ENCODE measurements at regions not wholly inside any gene's neighbourhood (a gene's known extent, or its start where the extent isn't known, plus 50 kb on each side); places are given as distances from the start of the nearest gene placed in this dataset.

- H3K4me1 ChIP-seq (ENCODE audit: control insufficient read depth, insufficient read depth, low read length) = no peaks in the 10 kb centered on the region
- WGBS (ENCODE audit: insufficient coverage) = 100% methylated on average over 1 of the region's 7 CpGs
- no peak for DNase-seq
- H3K36me3 ChIP-seq (ENCODE audit: control insufficient read depth, insufficient read depth, low read length) = no peaks in the 10 kb centered on the region
- H3K27ac ChIP-seq (ENCODE audit: low read length) = no peak overlapping the region
- no peaks in the 10 kb centered on the region for H3K27me3 ChIP-seq (ENCODE audit: control insufficient read depth, insufficient read depth, low read length)
- H3K4me3 ChIP-seq (ENCODE audit: low read length) = no peak overlapping the region
- H3K9me3 ChIP-seq (replicated peaks; ENCODE audit: control insufficient read depth, low read depth, low read length) = no peaks in the 10 kb centered on the region
Observed at GRCh38 chr12:60252359-60253096, 656.7 kb downstream of the SLC16A7 start.

GRCh38 chr12:60255044-60255443, 659.2 kb downstream of the SLC16A7 start:
- Histone ChIP-seq H3K9me3 (replicated peaks; ENCODE audit: control insufficient read depth, low read depth, low read length) (no peaks in the 10 kb centered on the region), H3K27me3 (ENCODE audit: control insufficient read depth, insufficient read depth, low read length) (no peaks in the 10 kb centered on the region), H3K36me3 (ENCODE audit: control insufficient read depth, insufficient read depth, low read length) (no peaks in the 10 kb centered on the region), H3K4me1 (ENCODE audit: control insufficient read depth, insufficient read depth, low read length) (no peaks in the 10 kb centered on the region), H3K27ac (ENCODE audit: low read length) (no peak overlapping the region), H3K4me3 (ENCODE audit: low read length) (no peak overlapping the region)
- no peak for DNase-seq
- WGBS (ENCODE audit: insufficient coverage) = no CpG with 5 or more reads among the region's 1 CpG

- Histone ChIP-seq H3K36me3 (ENCODE audit: control insufficient read depth, insufficient read depth, low read length) (no peaks in the 10 kb centered on the region), H3K9me3 (replicated peaks; ENCODE audit: control insufficient read depth, low read depth, low read length) (no peaks in the 10 kb centered on the region), H3K4me3 (ENCODE audit: low read length) (no peak overlapping the region), H3K27ac (ENCODE audit: low read length) (no peak overlapping the region), H3K27me3 (ENCODE audit: control insufficient read depth, insufficient read depth, low read length) (no peaks in the 10 kb centered on the region), H3K4me1 (ENCODE audit: control insufficient read depth, insufficient read depth, low read length) (no peaks in the 10 kb centered on the region)
- WGBS (ENCODE audit: insufficient coverage) = 50% methylated on average over 1 of the region's 1 CpG
- no peak for DNase-seq
Observed at GRCh38 chr12:60257063-60257462, 661.2 kb downstream of the SLC16A7 start.

GRCh38 chr12:60259225-60259624, 663.4 kb downstream of the SLC16A7 start:
- H3K4me1 ChIP-seq (ENCODE audit: control insufficient read depth, insufficient read depth, low read length) = no peaks in the 10 kb centered on the region
- WGBS (ENCODE audit: insufficient coverage) = no CpG with 5 or more reads among the region's 3 CpGs

GRCh38 chr12:60262378-60262777, 666.5 kb downstream of the SLC16A7 start:
- no peak overlapping the region for H3K4me3 ChIP-seq (ENCODE audit: low read length)
- no CpG with 5 or more reads among the region's 4 CpGs for WGBS (ENCODE audit: insufficient coverage)

More at GRCh38 chr12:60259225-60259624, 663.4 kb downstream of the SLC16A7 start:
- H3K4me3 ChIP-seq (ENCODE audit: low read length) = no peak overlapping the region
- no peaks in the 10 kb centered on the region for H3K9me3 ChIP-seq (replicated peaks; ENCODE audit: control insufficient read depth, low read depth, low read length)
- H3K27ac ChIP-seq (ENCODE audit: low read length) = no peak overlapping the region
- H3K27me3 ChIP-seq (ENCODE audit: control insufficient read depth, insufficient read depth, low read length) = no peaks in the 10 kb centered on the region
- no peak for DNase-seq
- no peaks in the 10 kb centered on the region for H3K36me3 ChIP-seq (ENCODE audit: control insufficient read depth, insufficient read depth, low read length)

GRCh38 chr12:60263161-60263560, 667.3 kb downstream of the SLC16A7 start:
- Histone ChIP-seq H3K27ac (ENCODE audit: low read length) (no peak overlapping the region), H3K27me3 (ENCODE audit: control insufficient read depth, insufficient read depth, low read length) (no peaks in the 10 kb centered on the region), H3K9me3 (replicated peaks; ENCODE audit: control insufficient read depth, low read depth, low read length) (no peaks in the 10 kb centered on the region), H3K36me3 (ENCODE audit: control insufficient read depth, insufficient read depth, low read length) (no peaks in the 10 kb centered on the region), H3K4me1 (ENCODE audit: control insufficient read depth, insufficient read depth, low read length) (no peaks in the 10 kb centered on the region), H3K4me3 (ENCODE audit: low read length) (no peak overlapping the region)
- DNase-seq = no peak

More at GRCh38 chr12:60262378-60262777, 666.5 kb downstream of the SLC16A7 start:
- no peaks in the 10 kb centered on the region for H3K36me3 ChIP-seq (ENCODE audit: control insufficient read depth, insufficient read depth, low read length)
- no peaks in the 10 kb centered on the region for H3K9me3 ChIP-seq (replicated peaks; ENCODE audit: control insufficient read depth, low read depth, low read length)
- DNase-seq = no peak
- no peak overlapping the region for H3K27ac ChIP-seq (ENCODE audit: low read length)
- no peaks in the 10 kb centered on the region for H3K27me3 ChIP-seq (ENCODE audit: control insufficient read depth, insufficient read depth, low read length)
- H3K4me1 ChIP-seq (ENCODE audit: control insufficient read depth, insufficient read depth, low read length) = no peaks in the 10 kb centered on the region

GRCh38 chr12:60263836-60264493, 668.1 kb downstream of the SLC16A7 start:
- DNase-seq = no peak
- WGBS (ENCODE audit: insufficient coverage) = no CpG with 5 or more reads among the region's 2 CpGs
- Histone ChIP-seq H3K9me3 (replicated peaks; ENCODE audit: control insufficient read depth, low read depth, low read length) (no peaks in the 10 kb centered on the region), H3K4me3 (ENCODE audit: low read length) (no peak overlapping the region), H3K27ac (ENCODE audit: low read length) (no peak overlapping the region), H3K36me3 (ENCODE audit: control insufficient read depth, insufficient read depth, low read length) (no peaks in the 10 kb centered on the region), H3K27me3 (ENCODE audit: control insufficient read depth, insufficient read depth, low read length) (no peaks in the 10 kb centered on the region), H3K4me1 (ENCODE audit: control insufficient read depth, insufficient read depth, low read length) (no peaks in the 10 kb centered on the region)

GRCh38 chr12:60265741-60266140, 669.9 kb downstream of the SLC16A7 start:
- no peak overlapping the region for H3K27ac ChIP-seq (ENCODE audit: low read length)
- no peak for DNase-seq
- no peaks in the 10 kb centered on the region for H3K9me3 ChIP-seq (replicated peaks; ENCODE audit: control insufficient read depth, low read depth, low read length)
- no peaks in the 10 kb centered on the region for H3K27me3 ChIP-seq (ENCODE audit: control insufficient read depth, insufficient read depth, low read length)
- H3K36me3 ChIP-seq (ENCODE audit: control insufficient read depth, insufficient read depth, low read length) = no peaks in the 10 kb centered on the region
- no peaks in the 10 kb centered on the region for H3K4me1 ChIP-seq (ENCODE audit: control insufficient read depth, insufficient read depth, low read length)
- no CpG with 5 or more reads among the region's 1 CpG for WGBS (ENCODE audit: insufficient coverage)
- H3K4me3 ChIP-seq (ENCODE audit: low read length) = no peak overlapping the region

GRCh38 chr12:60266381-60266852, 670.6 kb downstream of the SLC16A7 start:
- no CpG with 5 or more reads among the region's 4 CpGs for WGBS (ENCODE audit: insufficient coverage)
- Histone ChIP-seq H3K36me3 (ENCODE audit: control insufficient read depth, insufficient read depth, low read length) (no peaks in the 10 kb centered on the region), H3K9me3 (replicated peaks; ENCODE audit: control insufficient read depth, low read depth, low read length) (no peaks in the 10 kb centered on the region), H3K27ac (ENCODE audit: low read length) (no peak overlapping the region), H3K4me3 (ENCODE audit: low read length) (no peak overlapping the region), H3K4me1 (ENCODE audit: control insufficient read depth, insufficient read depth, low read length) (no peaks in the 10 kb centered on the region), H3K27me3 (ENCODE audit: control insufficient read depth, insufficient read depth, low read length) (no peaks in the 10 kb centered on the region)
- no peak for DNase-seq

- Histone ChIP-seq H3K4me3 (ENCODE audit: low read length) (no peak overlapping the region), H3K9me3 (replicated peaks; ENCODE audit: control insufficient read depth, low read depth, low read length) (no peaks in the 10 kb centered on the region), H3K27me3 (ENCODE audit: control insufficient read depth, insufficient read depth, low read length) (no peaks in the 10 kb centered on the region), H3K36me3 (ENCODE audit: control insufficient read depth, insufficient read depth, low read length) (no peaks in the 10 kb centered on the region), H3K27ac (ENCODE audit: low read length) (no peak overlapping the region), H3K4me1 (ENCODE audit: control insufficient read depth, insufficient read depth, low read length) (no peaks in the 10 kb centered on the region)
- DNase-seq = no peak
- 95% methylated on average over 44 of the region's 66 CpGs for WGBS (ENCODE audit: insufficient coverage)
Observed at GRCh38 chr12:60269611-60270269, 673.9 kb downstream of the SLC16A7 start.

Measured in muscle of leg (tissue), 3 donors.